Prostate gland (tissue), 2 donors: ENCODE measurements at regions not wholly inside any gene's neighbourhood (a gene's known extent, or its start where the extent isn't known, plus 50 kb on each side); places are given as distances from the start of the nearest gene placed in this dataset.

Source experiments
- POLR2A ChIP-seq: fragments of 450-650 bp; IDR thresholded peaks from one replicate; pipeline ENCODE4 v1.6.1; 2016; ENCODE audit warnings: antibody characterized with exemption, mild to moderate bottlenecking
- POLR2AphosphoS5 ChIP-seq: sonication (generic); formaldehyde crosslinking; IDR thresholded peaks from one replicate; pipeline ENCODE4 v1.6.1; 2017; ENCODE audit warnings: antibody characterized with exemption
- TF ChIP-seq, protein P1 (sequence below), 4 experiments: fragments of 200-600 bp in 2 of 4; fragments of 450-650 bp in 2 of 4; sonication (generic) in 2 of 4; IDR thresholded peaks; 1 replicate in 3 of 4; 2 replicates in 1 of 4; pipeline ENCODE4 v1.5.1; 2016 to 2019; ENCODE audit warnings: antibody characterized with exemption in 4 of 4, mild to moderate bottlenecking in 2 of 4, moderate library complexity in 2 of 4

DNA sequence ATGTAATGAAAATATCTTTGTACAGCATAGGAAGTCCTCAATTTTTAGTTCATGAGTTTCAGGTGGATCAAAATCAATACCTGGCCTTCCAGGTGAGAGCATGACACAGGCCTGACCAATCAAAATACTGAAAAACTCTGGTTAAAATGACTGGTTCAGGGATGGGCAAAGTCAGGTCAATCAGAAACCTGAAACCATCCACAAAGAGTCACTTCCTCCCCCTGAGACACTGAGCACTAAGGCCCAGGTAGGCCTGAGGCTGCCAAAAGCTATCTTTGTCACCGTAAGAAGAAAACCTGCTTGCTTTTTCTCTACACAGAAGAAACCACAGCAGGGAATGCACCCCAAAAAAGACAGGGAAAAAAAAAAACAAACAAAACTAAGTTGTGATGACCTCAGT, 444.8 kb downstream of the TLR4 start:
- TF ChIP-seq POLR2AphosphoS5 (no peak), POLR2A (no peak)
- TF ChIP-seq, protein P1, sequence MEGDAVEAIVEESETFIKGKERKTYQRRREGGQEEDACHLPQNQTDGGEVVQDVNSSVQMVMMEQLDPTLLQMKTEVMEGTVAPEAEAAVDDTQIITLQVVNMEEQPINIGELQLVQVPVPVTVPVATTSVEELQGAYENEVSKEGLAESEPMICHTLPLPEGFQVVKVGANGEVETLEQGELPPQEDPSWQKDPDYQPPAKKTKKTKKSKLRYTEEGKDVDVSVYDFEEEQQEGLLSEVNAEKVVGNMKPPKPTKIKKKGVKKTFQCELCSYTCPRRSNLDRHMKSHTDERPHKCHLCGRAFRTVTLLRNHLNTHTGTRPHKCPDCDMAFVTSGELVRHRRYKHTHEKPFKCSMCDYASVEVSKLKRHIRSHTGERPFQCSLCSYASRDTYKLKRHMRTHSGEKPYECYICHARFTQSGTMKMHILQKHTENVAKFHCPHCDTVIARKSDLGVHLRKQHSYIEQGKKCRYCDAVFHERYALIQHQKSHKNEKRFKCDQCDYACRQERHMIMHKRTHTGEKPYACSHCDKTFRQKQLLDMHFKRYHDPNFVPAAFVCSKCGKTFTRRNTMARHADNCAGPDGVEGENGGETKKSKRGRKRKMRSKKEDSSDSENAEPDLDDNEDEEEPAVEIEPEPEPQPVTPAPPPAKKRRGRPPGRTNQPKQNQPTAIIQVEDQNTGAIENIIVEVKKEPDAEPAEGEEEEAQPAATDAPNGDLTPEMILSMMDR (IDR thresholded peaks at IDR 0.05): no peak
